SW 1271 (cell line): ENCODE measurements at regions not wholly inside any gene's neighbourhood (a gene's known extent, or its start where the extent isn't known, plus 50 kb on each side); places are given as distances from the start of the nearest gene placed in this dataset.

ENCODE experiments used
- DNase-seq, 2 experiments: peaks; one replicate each; lab custom pipeline; 2025; lab: John Stamatoyannopoulos, UW

GRCh38 chr17:69949496-69949895, 125.5 kb upstream of the KCNJ16 start:
- DNase-seq = no peak

- no peak for DNase-seq
These were observed 124.9 kb upstream of the KCNJ16 start for GRCh38 chr17:69949973-69950695.

DNA sequence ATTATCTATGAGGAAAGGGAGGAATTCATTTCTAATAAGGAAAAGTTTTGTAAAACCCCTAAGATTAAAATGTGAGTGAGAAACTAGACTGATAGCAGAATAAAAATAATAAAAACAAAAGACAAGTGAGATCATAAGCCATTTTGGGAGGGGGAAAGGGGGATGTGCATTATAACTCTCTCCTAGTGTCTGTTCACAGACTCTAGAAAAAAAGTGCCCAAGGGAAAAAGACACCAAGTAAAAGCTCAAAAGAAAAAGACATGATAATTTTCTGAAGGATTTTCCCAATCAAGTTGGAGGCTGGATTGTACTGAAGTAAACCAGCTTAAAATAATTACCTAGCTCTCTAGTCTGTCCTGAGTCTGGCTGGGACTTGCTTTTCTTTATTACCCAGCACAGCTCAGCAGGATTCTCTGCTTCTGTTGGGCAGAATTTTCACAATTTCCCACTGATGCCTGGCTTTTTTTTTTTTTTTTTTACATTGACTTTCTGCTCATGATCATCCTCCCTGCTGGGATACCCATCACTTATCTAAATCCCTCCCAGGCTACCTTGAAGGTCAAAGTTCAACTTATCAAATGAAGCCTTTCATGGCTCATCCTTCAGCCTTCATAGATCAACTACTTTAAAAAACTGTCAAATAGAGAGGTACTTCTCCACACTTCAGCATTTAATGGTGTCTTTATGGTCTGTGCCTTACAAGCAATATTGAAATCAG, 124.2 kb upstream of the KCNJ16 start:
- DNase-seq = no peak

GRCh38 chr17:69954241-69954925, 120.6 kb upstream of the KCNJ16 start:
- DNase-seq = no peak

DNA sequence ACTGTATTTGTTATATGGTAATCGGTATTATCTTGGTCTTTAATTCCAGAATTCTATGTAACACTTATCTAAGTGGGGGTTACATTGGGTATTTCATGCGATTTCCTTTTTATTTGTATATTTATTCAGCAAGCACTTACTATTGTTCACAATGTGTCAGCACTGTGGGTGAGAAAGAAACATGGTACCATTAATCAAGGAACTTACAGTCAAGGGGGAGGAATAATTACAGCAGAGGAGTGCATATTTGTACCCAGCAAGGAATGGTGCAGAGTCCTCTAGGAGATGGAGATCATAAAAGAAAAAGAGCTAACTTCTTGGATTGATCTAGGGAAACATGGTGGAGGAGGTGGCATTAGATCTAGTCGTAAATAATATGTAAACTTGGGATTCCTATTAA, 117.0 kb upstream of the KCNJ16 start:
- no peak for DNase-seq

DNA sequence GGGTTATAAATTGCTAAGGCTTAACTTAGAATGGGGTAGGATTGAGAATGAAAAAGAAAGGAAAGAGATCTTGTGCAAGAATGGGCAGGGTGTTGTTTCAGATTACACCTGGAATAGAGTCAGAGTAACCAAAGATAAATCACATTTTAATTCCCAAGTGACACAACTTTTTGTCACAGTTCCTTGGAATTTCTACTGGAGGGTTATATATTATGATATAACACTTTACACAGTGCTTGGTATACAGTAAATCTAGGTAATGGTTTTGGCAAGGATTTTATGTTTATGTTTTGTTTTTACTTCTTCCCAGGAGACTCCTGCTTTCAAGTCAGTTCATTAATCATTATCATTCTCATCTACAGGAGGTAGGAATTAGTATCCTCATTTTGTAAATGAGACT, 115.7 kb upstream of the KCNJ16 start:
- DNase-seq = no peak

GRCh38 chr17:69960755-69961154, 114.3 kb upstream of the KCNJ16 start:
- no peak for DNase-seq

- DNase-seq = no peak
These were observed 113.4 kb upstream of the KCNJ16 start for GRCh38 chr17:69961501-69962145.

DNA sequence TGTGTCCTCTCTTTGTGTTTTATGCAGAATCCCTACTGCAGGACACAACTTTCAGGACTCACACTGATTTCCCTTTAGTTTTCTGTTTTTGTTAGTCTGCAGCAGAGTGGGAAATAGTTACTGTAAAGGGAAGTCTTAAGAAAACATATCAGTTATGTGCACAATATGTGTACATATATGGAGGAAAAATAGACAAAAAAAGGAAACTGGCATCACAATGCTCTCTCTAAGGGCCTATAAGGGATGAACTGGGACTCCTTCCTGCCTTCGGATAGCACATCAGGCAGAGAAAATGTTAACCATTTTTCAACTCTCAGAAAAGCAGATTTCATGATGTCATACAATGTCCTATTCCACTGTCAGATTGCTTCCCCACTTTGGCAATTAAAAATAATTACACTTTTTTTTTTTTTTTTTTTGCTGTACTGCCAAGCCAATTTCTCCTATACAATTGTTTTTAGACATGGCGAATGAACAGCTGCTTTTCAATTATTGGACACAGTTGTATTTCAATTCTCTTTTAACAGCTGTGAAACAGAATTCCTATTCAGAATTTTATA, 112.5 kb upstream of the KCNJ16 start:
- no peak for DNase-seq

DNA sequence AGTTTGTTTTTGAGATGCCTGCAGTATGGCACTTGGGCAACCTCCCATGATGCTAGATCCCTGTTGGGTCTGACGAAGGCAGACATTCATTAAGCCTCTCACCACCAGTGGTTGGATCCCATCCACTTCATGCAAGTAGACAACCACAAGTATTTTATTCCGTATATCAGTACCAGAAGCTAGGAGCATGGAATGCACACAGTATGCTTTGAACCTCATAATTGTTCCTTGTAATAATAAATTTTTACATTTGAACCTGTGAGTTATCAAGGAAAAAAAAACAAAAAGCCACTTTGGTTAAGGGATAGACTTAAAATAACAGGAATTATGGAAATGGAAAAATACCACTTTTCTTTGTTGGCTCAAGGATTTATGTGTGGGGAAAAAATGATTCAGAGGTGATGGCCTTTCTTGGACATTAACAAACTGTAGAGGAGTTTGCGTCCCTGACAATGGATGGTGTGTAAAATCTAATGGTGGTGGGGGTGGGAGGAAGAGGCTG, 107.1 kb upstream of the KCNJ16 start:
- DNase-seq = no peak

- DNase-seq = no peak
These were observed 105.1 kb upstream of the KCNJ16 start for GRCh38 chr17:69969897-69970296.

DNA sequence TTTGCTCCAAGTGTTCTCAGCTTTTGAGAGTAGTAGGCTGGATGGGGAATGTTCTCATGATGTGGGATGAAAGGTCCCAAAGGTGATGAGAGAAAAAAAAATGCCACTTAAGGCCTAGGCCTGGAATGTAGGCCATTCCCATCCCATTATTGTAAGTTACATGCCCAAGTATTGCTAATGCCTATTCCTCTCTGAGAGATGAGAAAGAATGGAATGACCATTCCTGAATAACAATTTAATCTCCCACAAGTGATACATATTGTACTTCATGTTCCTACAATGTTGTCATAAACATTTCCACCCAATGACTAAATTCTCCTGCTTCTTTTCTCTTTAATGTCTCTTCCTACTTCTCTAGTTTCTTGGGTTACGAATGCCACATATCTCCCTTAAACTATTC, 102.8 kb upstream of the KCNJ16 start:
- DNase-seq = no peak

- DNase-seq = no peak
These were observed 99.2 kb upstream of the KCNJ16 start for GRCh38 chr17:69975808-69976207.

- no peak for DNase-seq
These were observed 96.9 kb upstream of the KCNJ16 start for GRCh38 chr17:69978056-69978646.

GRCh38 chr17:69981441-69981840, 93.6 kb upstream of the KCNJ16 start:
- DNase-seq = no peak

- DNase-seq = no peak
These were observed 79.5 kb upstream of the KCNJ16 start for GRCh38 chr17:69995476-69995875.

GRCh38 chr17:69997332-69997731, 77.7 kb upstream of the KCNJ16 start:
- DNase-seq = no peak

DNA sequence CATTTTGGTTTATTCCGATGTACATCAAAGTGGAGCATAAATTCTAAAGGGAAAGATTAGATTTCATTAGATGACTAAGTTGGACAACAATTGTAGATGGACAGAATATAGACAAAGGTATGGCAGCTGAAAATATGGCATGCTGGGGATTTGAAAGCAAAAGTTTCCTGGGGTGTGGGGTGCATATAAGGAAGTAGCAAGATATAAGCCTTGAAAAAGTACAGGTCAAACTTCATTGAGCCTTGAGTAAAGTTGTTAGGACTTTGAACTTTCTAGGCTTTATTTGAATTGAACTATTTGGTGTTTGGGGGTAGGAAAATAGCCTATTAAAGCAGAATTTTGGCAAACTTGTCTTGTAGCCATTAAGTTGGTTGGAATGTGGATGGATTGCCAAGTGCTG, 75.8 kb upstream of the KCNJ16 start:
- DNase-seq = no peak

DNA sequence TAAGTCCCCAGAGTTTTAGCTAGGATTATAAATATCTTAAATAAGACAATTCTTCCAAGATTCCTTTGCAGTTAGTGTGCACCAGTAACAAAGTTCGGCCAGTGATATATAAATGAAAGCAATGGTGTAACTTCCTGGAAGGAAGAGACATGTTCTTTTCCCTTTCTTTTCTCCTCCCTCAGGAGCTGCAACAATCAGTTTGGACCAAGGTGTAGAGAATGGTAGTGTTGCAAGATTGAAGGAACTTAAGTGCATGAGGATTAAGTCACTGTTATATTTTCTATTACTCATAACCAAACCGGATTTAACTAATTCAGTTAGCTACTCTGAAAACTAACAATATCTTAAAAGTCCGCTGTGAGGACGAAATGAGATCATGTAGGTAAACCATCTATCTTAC, 68.9 kb upstream of the KCNJ16 start:
- no peak for DNase-seq

DNA sequence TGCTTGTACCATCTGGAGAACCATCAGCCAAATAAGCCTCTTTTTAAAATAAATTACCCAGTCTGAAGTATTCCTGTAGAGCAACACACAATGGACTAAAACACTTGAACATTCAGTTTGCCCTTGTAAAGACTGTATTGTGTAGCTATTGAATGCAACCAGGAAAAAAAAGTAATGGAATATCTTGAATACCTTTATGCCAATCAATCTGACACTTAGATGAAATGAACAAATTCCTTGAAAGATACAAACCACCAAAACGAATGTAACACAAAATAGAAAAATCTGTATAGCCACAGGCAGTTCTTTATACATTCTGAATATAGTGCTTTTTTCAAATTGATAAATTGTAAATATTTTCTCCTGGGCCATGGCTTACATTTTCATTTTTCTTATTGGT, 63.3 kb upstream of the KCNJ16 start:
- no peak for DNase-seq

GRCh38 chr17:70013911-70014310, 61.1 kb upstream of the KCNJ16 start:
- no peak for DNase-seq

DNA sequence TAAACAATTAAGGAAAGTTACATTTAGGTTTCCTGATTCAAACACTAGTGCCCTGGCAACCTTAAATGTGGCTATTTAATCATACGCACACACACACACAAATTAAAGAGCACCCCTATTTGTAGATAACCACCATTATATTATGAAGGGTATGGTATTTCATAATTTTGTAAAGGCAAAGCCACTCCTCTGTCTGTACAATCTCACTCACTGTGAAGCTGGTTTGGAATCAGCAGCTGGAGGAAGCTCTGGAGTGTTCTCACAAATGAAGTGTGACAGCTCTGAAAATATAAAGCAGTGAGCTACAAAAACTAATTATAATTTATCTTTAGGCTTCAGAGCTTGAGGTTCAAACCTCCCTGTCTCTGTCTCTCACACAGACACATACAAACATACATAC, 57.9 kb upstream of the KCNJ16 start:
- DNase-seq = no peak
